Stomach (tissue), 8 donors: ENCODE measurements at regions not wholly inside any gene's neighbourhood (a gene's known extent, or its start where the extent isn't known, plus 50 kb on each side); places are given as distances from the start of the nearest gene placed in this dataset.
"Not testable (repeated sequence)": the region's sequence is repeated elsewhere in the genome, so short reads cannot be mapped to it uniquely, and the experiment has no call there.

ENCODE experiments used
- DNase-seq, 2 donors: peaks; one replicate each; pipeline versions ENCODE4 v3.0.0 to v3.0.0-alpha.2; 2013 to 2019
- H3K27ac ChIP-seq, 5 donors: fragments of 200-600 bp in 4 of 5; sonication (generic) in 4 of 5; one replicate each; pipeline ENCODE4 v1.5.1; 2013 to 2019; ENCODE audit warnings: mild to moderate bottlenecking in 1 of 5, moderate library complexity in 1 of 5
- H3K27me3 ChIP-seq, 3 donors: fragments of 200-600 bp; sonication (generic); one replicate each; pipeline ENCODE4 v1.5.1; 2017 to 2019; ENCODE audit warnings: mixed run types in 1 of 3
- H3K36me3 ChIP-seq, 4 donors: fragments of 200-600 bp; sonication (generic); 1 replicate in 3 of 4; 2 replicates in 1 of 4; pipeline ENCODE4 v1.5.1; 2016 to 2019
- H3K4me1 ChIP-seq, 4 donors: fragments of 200-600 bp; sonication (generic); one replicate each; pipeline ENCODE4 v1.5.1; 2016 to 2019
- H3K4me3 ChIP-seq, 4 donors: fragments of 200-600 bp; sonication (generic) in 3 of 4; one replicate each; pipeline ENCODE4 v1.5.1; 2016 to 2019; ENCODE audit warnings: mild to moderate bottlenecking in 1 of 4
- H3K9me3 ChIP-seq, 4 donors: fragments of 200-600 bp; sonication (generic); one replicate each; pipeline ENCODE4 v1.5.1; 2016 to 2019
- CTCF ChIP-seq, 7 experiments: fragments of 450-650 bp in 4 of 7; fragments of 200-600 bp in 3 of 7; sonication (generic) in 3 of 7; IDR thresholded peaks; one replicate each; pipeline ENCODE4 v1.5.1; 2016 to 2019; ENCODE audit warnings: antibody characterized with exemption in 7 of 7, control low read depth in 2 of 7, mild to moderate bottlenecking in 1 of 7
- EP300 ChIP-seq: sonication (generic); formaldehyde crosslinking; IDR thresholded peaks from one replicate; pipeline ENCODE4 v1.6.1; 2017; ENCODE audit warnings: antibody characterized with exemption
- POLR2A ChIP-seq, 4 donors: fragments of 450-650 bp; IDR thresholded peaks; one replicate each; pipeline ENCODE4 v1.6.1; 2016; ENCODE audit warnings: antibody characterized with exemption in 4 of 4, control low read depth in 2 of 4, mild to moderate bottlenecking in 1 of 4, moderate library complexity in 1 of 4
- POLR2AphosphoS5 ChIP-seq, 3 donors: sonication (generic); formaldehyde crosslinking; IDR thresholded peaks; one replicate each; pipeline ENCODE4 v1.6.1; 2016; ENCODE audit warnings: antibody characterized with exemption in 3 of 3
- WGBS, 5 donors: extraction: QIAGEN DNeasy Blood & Tissue Kit in 3 of 5; methylation state at CpG; one replicate each; pipeline versions ENCODE4 v1.1.5 to v1.1.7; 2013 to 2018; 5-methylcytosine and 5-hydroxymethylcytosine counted together
- intact Hi-C: fragments of 100-400 bp; cut with DNase I; formaldehyde crosslinking; loops from one replicate; pipeline ENCODE4 v1.15.1; 2023; ENCODE audit warnings: low total_unique reads
- donor health status: healthy with polysubstance abuse.
- donor health status: Bipolar disorder and iron deficiency.
- donor health status: healthy.

DNA sequence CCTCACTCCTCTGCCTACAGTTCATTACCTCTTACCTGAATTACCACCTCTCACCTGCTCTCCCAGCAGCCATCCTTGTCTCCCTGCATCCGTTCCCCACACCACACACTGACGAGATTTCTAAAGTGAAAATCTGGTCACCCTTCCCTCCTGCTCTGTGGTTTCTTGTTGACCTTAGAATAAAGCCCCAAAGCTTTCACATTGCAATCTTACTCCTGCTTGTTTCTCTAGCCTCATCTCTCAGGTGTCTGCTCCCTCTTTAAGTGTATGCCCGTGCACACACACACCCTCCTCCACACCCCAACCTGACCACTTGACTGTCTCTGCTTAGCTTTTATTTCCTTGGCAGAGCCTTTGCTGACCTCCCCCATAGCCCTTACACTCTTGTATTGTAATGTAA, 122.0 kb upstream of the SKOR2 start:
- Histone ChIP-seq H3K4me3 (no peak overlapping the region), H3K9me3 (no peaks in the 10 kb centered on the region), H3K27ac (no peak overlapping the region), H3K36me3 (no peaks in the 10 kb centered on the region), H3K4me1 (no peaks in the 10 kb centered on the region), H3K27me3 (no peaks in the 10 kb centered on the region)
- TF ChIP-seq EP300 (no peak), POLR2A (IDR thresholded peaks at IDR 0.05) (no peak), CTCF (IDR thresholded peaks at IDR 0.05) (no peak), POLR2AphosphoS5 (IDR thresholded peaks at IDR 0.05) (no peak)
- no peak for DNase-seq
- 68 to 82% (median 79%) methylated on average over 3 of the region's 3 CpGs for WGBS, 5 donors
- intact Hi-C loops, result no loop called here

- no peak for DNase-seq
- peaks cover 0 to 11% (median 9%) of the 10 kb centered on the region in 4 donors for H3K9me3 ChIP-seq
- no peak overlapping the region for H3K4me3 ChIP-seq
- WGBS, 5 donors, result 66 to 75% (median 74%) methylated on average over 2 of the region's 2 CpGs
- H3K27ac ChIP-seq, result no peak overlapping the region
- TF ChIP-seq POLR2A (IDR thresholded peaks at IDR 0.05) (no peak), EP300 (no peak), POLR2AphosphoS5 (IDR thresholded peaks at IDR 0.05) (no peak), CTCF (IDR thresholded peaks at IDR 0.05) (no peak)
- H3K27me3 ChIP-seq, result no peaks in the 10 kb centered on the region
- no peaks in the 10 kb centered on the region for H3K4me1 ChIP-seq
- H3K36me3 ChIP-seq, result no peaks in the 10 kb centered on the region
- intact Hi-C loops, result no loop called here
These were observed 118.6 kb upstream of the SKOR2 start for GRCh38 chr18:47370052-47370451.

DNA sequence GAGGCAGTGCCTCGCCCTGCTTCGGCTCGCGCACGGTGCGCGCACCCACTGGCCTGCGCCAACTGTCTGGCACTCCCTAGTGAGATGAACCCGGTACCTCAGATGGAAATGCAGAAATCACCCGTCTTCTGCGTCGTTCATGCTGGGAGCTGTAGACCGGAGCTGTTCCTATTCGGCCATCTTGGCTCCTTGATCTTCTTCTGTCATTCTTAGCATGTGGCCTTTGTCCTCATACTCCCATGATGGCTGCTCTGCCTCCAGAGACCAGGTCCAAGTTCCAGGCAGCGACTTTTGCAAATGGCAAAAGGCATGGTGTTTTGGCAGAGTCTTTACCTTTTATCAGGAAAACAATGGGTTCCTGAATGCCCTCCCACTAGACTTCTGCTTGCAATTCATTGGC, 102.6 kb upstream of the SKOR2 start:
- DNase-seq, H3K9me3 ChIP-seq, H3K4me3 ChIP-seq, H3K36me3 ChIP-seq, H3K27ac ChIP-seq, intact Hi-C loops, H3K4me1 ChIP-seq, H3K27me3 ChIP-seq: not testable (repeated sequence)
- WGBS, 5 donors, result 85 to 93% (median 90%) methylated on average over 11 to 15 of the region's 15 CpGs

DNA sequence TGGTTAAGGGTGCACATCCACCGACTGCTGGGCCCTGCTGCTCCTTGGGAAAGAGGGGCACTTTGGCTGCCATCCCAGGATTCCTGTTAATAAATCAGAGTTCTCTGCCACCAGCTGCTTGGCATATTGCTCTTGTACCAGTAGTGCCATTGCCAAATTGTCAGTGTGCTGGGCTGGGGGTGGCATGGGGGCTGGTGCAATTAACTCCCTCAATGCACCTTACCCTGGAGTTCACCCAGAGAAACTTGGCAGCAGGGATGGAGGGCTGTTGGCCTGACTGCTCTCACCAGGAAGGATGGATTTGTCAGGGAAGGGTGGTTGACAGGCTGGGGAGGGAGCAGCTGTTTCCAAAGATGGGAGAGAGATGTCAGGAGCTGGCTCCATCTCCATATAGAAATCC, 94.6 kb upstream of the SKOR2 start:
- Histone ChIP-seq H3K4me1 (no peaks in the 10 kb centered on the region), H3K9me3 (no peaks in the 10 kb centered on the region), H3K4me3 (no peak overlapping the region), H3K27ac (no peak overlapping the region), H3K36me3 (no peaks in the 10 kb centered on the region), H3K27me3 (no peaks in the 10 kb centered on the region)
- intact Hi-C loops, result no loop called here
- WGBS, 5 donors, result 50 to 84% (median 75%) methylated on average over 1 of the region's 1 CpG
- TF ChIP-seq POLR2A (IDR thresholded peaks at IDR 0.05) (no peak), EP300 (no peak), CTCF (IDR thresholded peaks at IDR 0.05) (no peak), POLR2AphosphoS5 (IDR thresholded peaks at IDR 0.05) (no peak)
- DNase-seq, result peak in 1 of 2 donors; percentile 2

- TF ChIP-seq EP300, result no peak
- TF ChIP-seq POLR2A (IDR thresholded peaks at IDR 0.05), result no peak
- TF ChIP-seq POLR2AphosphoS5 (IDR thresholded peaks at IDR 0.05), result no peak
- TF ChIP-seq CTCF (IDR thresholded peaks at IDR 0.05), result no peak
- 60 to 75% (median 64%) methylated on average over 4 of the region's 4 CpGs for WGBS, 5 donors
These were observed 93.8 kb upstream of the SKOR2 start for GRCh38 chr18:47345291-47345690.

More at GRCh38 chr18:47345291-47345690, 93.8 kb upstream of the SKOR2 start:
- Histone ChIP-seq H3K27me3 (no peaks in the 10 kb centered on the region), H3K36me3 (no peaks in the 10 kb centered on the region), H3K4me3 (no peak overlapping the region), H3K4me1 (no peaks in the 10 kb centered on the region), H3K9me3 (no peaks in the 10 kb centered on the region), H3K27ac (no peak overlapping the region)
- DNase-seq, result no peak
- intact Hi-C loops, result no loop called here
